SU-DHL-6 (cell line): ENCODE measurements at regions not wholly inside any gene's neighbourhood (a gene's known extent, or its start where the extent isn't known, plus 50 kb on each side); places are given as distances from the start of the nearest gene placed in this dataset.

Experiments used
- CTCF ChIP-seq: fragments of 200-600 bp; sonication (generic); IDR thresholded peaks from one replicate; pipeline ENCODE4 v1.5.1; 2017; ENCODE audit warnings: antibody characterized with exemption, mild to moderate bottlenecking, low read length, moderate library complexity; ENCODE audit not compliant: insufficient read depth, poor library complexity, severe bottlenecking
- EZH2phosphoT487 ChIP-seq: fragments of 200-600 bp; sonication (generic), shearing (Covaris generic); conservative IDR thresholded peaks from 2 replicates; pipeline ENCODE4 v1.6.1; 2018; ENCODE audit warnings: mild to moderate bottlenecking, antibody characterized with exemption, low read length, moderate library complexity, mixed read lengths

- TF ChIP-seq CTCF, result no peak
- no peak for TF ChIP-seq EZH2phosphoT487
Measured at GRCh38 chr4:124409044-124409443, 303.5 kb downstream of the ANKRD50 start.
